HL-60 (cell line): ENCODE measurements at regions not wholly inside any gene's neighbourhood (a gene's known extent, or its start where the extent isn't known, plus 50 kb on each side); places are given as distances from the start of the nearest gene placed in this dataset.

Experiments
- GABPA ChIP-seq: IDR thresholded peaks from 2 replicates; pipeline ENCODE4 v1.6.1; 2012; ENCODE audit warnings: low read depth
- POLR2AphosphoS5 ChIP-seq: IDR thresholded peaks from 2 replicates; pipeline ENCODE4 v1.6.1; 2012; ENCODE audit warnings: low read depth
- SPI1 ChIP-seq: IDR thresholded peaks from 2 replicates; pipeline ENCODE4 v1.6.1; 2012; ENCODE audit warnings: low read depth, mild to moderate bottlenecking, borderline replicate concordance
- TF ChIP-seq, protein P1 (sequence below): IDR thresholded peaks from one replicate; pipeline ENCODE4 v1.5.1; 2011; ENCODE audit warnings: low read length, control low read depth, inconsistent platforms; ENCODE audit not compliant: insufficient read depth
- TF ChIP-seq, protein P2 (sequence below): IDR thresholded peaks from 2 replicates; pipeline ENCODE4 v1.6.1; 2012; ENCODE audit warnings: low read depth; ENCODE audit not compliant: insufficient replicate concordance

DNA sequence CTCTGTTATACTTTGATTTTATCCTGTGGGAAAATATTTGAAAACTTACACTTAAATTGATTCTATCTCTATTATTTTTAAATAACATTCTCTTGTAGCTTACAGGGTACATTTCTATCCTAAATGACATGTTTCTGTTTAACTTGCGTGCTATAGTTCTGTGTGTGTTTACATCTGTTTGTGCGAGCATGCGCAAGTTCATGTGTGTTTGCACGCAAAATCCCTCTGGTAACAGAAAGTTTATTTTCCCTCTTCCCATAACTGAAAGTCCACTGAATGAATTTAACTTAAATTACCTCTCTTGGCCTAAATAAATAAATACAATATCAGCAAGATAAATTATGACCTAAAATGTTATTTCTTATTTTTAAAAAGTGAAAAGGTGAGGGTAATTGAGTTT, 117.3 kb upstream of the NEO1 start:
- TF ChIP-seq, protein P1, sequence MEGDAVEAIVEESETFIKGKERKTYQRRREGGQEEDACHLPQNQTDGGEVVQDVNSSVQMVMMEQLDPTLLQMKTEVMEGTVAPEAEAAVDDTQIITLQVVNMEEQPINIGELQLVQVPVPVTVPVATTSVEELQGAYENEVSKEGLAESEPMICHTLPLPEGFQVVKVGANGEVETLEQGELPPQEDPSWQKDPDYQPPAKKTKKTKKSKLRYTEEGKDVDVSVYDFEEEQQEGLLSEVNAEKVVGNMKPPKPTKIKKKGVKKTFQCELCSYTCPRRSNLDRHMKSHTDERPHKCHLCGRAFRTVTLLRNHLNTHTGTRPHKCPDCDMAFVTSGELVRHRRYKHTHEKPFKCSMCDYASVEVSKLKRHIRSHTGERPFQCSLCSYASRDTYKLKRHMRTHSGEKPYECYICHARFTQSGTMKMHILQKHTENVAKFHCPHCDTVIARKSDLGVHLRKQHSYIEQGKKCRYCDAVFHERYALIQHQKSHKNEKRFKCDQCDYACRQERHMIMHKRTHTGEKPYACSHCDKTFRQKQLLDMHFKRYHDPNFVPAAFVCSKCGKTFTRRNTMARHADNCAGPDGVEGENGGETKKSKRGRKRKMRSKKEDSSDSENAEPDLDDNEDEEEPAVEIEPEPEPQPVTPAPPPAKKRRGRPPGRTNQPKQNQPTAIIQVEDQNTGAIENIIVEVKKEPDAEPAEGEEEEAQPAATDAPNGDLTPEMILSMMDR = no peak
- TF ChIP-seq SPI1 (no peak), POLR2AphosphoS5 (no peak), GABPA (no peak)
- TF ChIP-seq, protein P2, sequence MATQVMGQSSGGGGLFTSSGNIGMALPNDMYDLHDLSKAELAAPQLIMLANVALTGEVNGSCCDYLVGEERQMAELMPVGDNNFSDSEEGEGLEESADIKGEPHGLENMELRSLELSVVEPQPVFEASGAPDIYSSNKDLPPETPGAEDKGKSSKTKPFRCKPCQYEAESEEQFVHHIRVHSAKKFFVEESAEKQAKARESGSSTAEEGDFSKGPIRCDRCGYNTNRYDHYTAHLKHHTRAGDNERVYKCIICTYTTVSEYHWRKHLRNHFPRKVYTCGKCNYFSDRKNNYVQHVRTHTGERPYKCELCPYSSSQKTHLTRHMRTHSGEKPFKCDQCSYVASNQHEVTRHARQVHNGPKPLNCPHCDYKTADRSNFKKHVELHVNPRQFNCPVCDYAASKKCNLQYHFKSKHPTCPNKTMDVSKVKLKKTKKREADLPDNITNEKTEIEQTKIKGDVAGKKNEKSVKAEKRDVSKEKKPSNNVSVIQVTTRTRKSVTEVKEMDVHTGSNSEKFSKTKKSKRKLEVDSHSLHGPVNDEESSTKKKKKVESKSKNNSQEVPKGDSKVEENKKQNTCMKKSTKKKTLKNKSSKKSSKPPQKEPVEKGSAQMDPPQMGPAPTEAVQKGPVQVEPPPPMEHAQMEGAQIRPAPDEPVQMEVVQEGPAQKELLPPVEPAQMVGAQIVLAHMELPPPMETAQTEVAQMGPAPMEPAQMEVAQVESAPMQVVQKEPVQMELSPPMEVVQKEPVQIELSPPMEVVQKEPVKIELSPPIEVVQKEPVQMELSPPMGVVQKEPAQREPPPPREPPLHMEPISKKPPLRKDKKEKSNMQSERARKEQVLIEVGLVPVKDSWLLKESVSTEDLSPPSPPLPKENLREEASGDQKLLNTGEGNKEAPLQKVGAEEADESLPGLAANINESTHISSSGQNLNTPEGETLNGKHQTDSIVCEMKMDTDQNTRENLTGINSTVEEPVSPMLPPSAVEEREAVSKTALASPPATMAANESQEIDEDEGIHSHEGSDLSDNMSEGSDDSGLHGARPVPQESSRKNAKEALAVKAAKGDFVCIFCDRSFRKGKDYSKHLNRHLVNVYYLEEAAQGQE = no peak
